Activated CD8-positive, alpha-beta memory T cell treated with anti-CD3 and anti-CD28 coated beads for 4 hours (primary cell): ENCODE measurements at regions not wholly inside any gene's neighbourhood (a gene's known extent, or its start where the extent isn't known, plus 50 kb on each side); places are given as distances from the start of the nearest gene placed in this dataset.
"Not testable (repeated sequence)": the region's sequence is repeated elsewhere in the genome, so short reads cannot be mapped to it uniquely, and the experiment has no call there.

Experiments used
- DNase-seq, 2 donors: peaks; one replicate each; pipeline ENCODE4 v3.0.0-alpha.2; 2020; ENCODE audit warnings: low read depth in 2 of 2

DNA sequence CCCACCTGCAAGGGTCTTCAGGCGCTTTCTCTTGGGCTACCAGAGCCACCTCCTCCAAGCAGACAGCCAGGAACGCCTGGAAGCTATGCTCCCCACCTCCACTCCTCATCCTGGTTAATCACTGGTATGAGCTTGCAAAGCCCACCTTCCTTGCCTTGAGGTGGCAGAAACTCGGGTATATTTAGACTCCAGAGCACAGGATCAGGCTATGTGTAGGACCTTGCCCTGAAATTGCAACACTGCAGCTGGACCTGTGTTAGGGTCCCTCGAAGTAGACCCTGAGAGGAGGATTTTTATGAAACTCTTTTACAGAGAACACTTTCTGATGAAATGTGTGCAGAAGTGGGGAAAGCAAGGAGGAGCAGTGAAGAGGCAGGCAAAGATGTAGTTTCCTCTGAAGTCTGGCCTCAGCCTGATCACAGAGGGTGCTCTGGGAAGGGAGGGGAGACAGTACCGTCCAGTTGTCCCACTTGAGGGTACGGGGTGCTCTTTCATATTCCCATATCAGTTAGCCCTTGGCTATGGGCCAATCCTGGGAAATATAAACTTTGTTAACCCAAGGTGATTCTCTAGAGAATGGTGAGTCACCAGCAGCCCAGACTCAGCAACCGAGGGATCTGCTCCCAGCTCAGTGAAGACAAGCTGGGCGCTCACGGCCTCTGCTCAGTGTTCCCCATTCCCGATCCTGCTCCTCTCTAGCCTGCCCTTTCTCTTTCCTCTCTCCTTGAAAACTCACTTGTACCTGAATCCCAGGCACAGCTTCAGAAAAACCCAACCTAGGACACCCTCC is 157.9 kb downstream of the UQCRFS1 start:
- no peak for DNase-seq

DNA sequence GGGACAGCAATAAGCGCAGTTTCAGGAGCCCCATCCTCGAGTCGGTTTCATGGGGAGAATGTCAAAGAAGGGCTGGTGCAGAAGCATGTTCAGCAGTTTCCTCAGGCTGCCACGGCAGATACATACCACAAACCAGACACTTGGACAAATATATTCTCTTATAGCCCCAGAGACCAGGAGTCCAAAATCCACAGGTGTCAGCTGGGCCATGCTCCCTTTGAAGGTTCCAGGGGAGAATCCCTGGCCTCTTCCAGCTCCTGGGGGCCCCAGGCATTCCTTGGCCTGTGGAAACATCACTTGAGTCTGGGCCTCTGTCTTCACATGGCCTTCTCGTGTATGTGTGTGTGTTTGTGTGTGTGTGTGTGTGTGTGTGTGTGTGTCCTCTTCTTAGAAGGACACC is 164.1 kb downstream of the UQCRFS1 start:
- no peak for DNase-seq

DNA sequence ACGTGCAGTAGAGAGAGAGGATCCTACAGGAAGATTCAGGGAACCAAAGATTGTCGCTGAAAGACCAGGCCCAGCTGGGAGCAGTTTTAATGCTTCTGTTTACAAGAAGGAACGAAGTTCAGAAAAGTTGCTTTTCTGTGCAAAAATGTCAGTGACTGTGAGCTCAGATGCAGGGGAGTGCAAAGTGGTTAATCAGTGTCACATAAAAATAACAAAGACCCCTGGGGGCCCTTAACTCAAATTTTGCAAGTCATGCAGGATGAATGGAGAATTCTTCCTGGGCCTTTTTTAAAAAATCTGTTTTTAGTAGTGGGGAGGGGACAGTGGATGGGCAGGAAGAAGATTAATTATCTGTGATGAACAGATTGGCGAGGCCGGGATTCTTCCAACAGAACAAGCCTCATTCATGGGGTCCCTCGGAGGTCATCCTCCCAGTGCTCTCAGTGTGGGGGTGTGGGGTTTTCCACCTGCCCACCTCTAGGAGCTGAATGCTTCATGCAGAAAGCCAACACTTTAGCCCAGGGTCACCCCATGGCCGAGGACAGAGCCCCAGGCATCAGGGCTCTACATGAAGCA is 167.2 kb downstream of the UQCRFS1 start:
- no peak for DNase-seq

GRCh38 chr19:29044037-29044436 is 168.9 kb downstream of the UQCRFS1 start:
- no peak for DNase-seq

- no peak for DNase-seq
These were observed 170.5 kb downstream of the UQCRFS1 start for GRCh38 chr19:29042450-29042849.

DNA sequence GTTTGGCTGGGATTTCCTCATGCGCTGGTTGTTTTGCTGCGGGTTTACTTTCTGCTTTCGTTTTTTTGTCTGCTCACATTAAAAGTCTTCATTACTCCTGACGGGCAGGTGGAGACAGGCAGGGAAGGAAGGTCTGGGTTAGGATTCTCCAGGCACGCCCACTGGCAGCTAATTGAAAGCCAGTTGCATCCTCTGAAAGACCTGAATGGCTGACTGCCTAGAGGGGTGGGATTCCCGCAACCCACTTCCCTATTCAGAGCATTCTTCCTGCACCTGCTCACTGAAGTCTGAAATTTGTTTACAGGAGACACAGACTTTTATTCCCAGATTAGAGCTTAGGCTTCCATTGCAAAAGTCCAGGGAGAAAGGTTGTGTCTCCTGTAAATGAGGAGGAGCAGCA is 172.0 kb downstream of the UQCRFS1 start:
- DNase-seq = no peak

DNA sequence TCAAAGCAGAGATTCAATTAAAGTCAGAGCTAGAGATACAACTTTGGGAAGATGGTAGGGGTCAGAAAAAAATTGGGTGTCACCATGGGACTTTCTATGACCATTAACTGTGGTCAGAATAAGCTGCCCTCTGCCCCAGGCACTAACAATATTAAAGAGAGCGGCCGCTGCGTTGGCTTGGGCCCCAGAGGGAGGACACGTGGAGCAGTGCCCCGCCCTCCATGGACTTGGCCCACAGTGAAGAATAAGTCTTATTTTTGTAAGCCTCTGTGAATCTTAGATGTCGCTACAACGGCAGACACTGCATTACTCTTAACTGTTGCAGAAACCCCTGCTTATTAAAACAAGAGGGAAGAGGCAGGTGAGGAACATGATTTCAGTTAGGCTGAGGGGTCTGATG is 172.7 kb downstream of the UQCRFS1 start:
- no peak for DNase-seq

- DNase-seq = not testable (repeated sequence)
These were observed 173.9 kb downstream of the UQCRFS1 start for GRCh38 chr19:29039036-29039435.

- DNase-seq = no peak
These were observed 181.7 kb downstream of the UQCRFS1 start for GRCh38 chr19:29031216-29031615.

GRCh38 chr19:29029268-29029958 is 183.5 kb downstream of the UQCRFS1 start:
- DNase-seq = no peak

- no peak for DNase-seq
These were observed 190.4 kb downstream of the UQCRFS1 start for GRCh38 chr19:29022599-29022998.

GRCh38 chr19:29022165-29022564 is 190.8 kb downstream of the UQCRFS1 start:
- DNase-seq = no peak

- DNase-seq = no peak
These were observed 191.6 kb downstream of the UQCRFS1 start for GRCh38 chr19:29021232-29021916.

DNA sequence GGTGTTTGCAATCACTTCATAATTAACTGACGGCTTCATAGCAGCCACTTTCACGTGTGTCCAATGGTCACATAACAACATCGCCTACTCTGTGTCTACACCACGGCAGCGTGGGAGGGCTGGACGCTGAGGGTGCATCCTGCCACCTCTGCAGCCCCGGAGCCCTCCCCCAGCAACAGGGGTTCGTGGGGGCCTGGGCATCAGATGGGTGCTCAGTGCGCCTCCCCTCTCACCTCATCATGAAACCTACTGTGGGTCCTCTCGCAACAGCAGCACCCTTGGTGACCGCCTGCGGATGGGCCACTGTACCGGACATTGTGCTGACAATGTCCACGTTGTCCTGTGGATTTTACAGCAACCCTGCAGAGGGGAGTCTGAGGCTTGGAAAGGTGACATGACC is 193.5 kb downstream of the UQCRFS1 start:
- no peak for DNase-seq

GRCh38 chr19:29018542-29018941 is 194.4 kb downstream of the UQCRFS1 start:
- no peak for DNase-seq

DNA sequence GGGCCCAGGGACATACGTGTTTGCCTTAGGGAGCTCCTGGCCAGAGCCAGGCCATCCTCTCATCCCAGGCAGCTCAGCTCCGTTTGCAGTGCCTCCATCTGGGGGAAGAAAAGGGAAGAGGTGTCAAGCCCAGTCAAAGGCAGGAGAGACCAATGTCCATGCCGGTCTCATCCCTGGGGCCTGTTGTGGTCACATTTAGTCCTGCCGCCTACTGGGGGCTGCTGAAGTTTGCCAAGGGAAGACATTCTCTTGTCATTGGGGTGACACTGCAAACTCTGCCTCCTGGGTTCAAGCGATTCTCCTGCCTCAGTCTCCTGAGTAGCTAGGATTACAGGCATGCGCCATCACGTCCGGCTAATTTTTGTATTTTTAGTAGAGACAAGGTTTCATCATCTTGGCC is 195.2 kb downstream of the UQCRFS1 start:
- DNase-seq = no peak

DNA sequence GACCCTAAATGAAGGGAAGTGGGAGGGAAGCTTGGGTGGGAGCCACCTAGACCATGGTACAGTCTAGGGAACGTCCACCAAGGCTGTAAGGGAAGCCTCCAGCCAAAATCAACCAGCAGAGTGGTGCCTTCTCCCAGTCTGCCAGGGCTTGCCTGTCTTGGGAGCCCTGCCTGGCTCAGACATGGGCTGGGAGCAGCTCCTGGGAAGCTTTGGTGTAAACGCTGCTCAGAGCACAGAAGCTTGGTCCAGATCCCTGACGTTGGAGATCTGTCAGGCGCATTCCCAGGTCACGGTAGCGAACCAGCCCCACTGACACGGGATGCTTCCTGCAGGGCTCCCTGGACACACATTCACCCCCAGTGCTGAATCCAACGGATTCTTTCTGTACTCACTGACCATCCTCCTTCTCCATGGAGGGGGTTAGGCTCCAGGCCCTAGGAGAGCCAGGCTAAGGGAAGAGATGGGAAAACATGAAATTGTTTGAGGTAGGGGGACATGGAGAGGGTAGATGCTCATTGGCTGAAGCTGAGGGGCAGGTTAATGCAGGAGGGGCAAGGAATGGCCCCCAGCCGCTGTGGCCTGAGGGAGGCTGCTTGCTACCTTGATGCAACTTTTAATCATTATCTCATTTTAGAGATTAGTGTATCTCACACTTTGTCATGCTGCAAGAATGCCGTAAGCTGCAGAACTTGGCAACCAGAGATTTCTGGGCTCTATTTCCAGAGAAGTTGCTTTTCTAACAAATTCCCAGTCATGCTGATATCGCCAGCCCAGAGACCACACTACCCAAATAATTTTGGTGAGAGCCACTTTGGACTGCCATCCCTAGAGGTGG is 195.8 kb downstream of the UQCRFS1 start:
- DNase-seq = no peak

DNA sequence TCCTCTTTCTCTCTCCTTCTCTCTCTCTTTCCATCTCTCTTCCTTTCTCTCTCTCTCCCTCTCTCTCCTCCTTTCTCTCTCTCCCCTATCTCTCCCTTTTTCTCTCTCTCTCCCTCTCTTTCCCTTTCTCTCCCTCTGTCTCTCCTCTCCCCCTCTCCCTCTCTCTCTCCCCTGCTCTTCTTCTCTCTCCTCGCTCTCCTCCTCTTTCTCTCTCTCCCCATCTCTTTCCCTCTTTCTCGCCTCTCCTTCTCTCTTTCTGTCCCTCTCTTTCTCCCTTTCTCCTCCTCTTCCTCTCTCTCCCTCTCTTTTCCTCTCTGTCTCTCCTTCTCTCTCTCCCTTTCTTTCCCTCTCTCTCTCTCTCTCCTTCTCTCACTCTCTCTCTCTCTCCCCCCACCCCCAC is 196.6 kb downstream of the UQCRFS1 start:
- no peak for DNase-seq

DNA sequence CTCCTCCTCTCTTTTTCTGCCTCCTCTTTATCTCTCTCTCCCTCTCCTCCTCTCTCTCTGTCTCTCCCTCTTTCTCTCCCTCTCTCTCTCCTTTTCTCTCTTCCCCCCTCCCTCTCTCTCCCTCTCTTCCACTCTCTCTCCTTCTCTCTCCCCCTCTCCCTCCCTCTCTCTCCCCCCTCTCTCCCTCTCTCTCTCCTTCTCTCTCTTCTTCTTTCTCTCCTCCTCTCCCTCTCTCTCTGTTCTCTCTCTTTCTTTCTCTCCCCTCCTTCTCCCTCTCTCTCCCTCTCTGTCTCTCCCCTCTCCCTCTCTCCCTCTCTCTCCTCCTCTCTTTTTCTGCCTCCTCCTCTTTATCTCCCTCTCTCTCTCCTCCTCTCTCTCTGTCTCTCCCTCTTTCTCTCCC is 197.4 kb downstream of the UQCRFS1 start:
- no peak for DNase-seq

GRCh38 chr19:29014857-29015436 is 198.0 kb downstream of the UQCRFS1 start:
- no peak for DNase-seq

DNA sequence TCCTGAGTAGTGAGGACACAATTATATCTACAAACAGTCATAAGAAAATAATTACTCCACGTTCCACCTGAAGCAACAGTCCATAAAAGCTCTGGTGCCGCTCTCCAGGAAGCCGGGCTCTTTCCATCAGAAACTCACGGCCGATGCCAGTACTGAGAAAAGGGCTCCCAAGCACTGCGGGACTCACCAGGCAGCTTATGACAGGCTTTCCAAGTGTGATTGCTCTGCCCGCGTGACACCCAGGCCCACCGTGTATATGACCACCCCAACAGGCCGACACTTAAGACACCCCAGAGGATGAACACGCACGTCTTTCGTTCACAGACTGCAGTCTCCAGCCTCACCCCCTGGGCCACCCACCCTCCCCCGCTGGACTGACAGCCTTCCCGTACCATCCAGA is 199.0 kb downstream of the UQCRFS1 start:
- DNase-seq = no peak
